ENCODE measurements at regions not wholly inside any gene's neighbourhood (a gene's known extent, or its start where the extent isn't known, plus 50 kb on each side); places are given as distances from the start of the nearest gene placed in this dataset.

GRCh38 chr7:31407178-31407676 lies 66.7 kb upstream of the NEUROD6 start:
- H3F3A ChIP-seq (replicated peaks; ENCODE audit: insufficient read depth), result no peaks in the 10 kb centered on the region
- H3K27me3 ChIP-seq (ENCODE audit: insufficient read depth), result peaks cover 6% of the 10 kb centered on the region
- no peaks in the 10 kb centered on the region for H3K9me2 ChIP-seq
- 7% methylated on average over 2 of the region's 2 CpGs for WGBS (ENCODE audit: low lambda C conversion rate)
- H4K20me1 ChIP-seq (ENCODE audit: insufficient read depth), result no peaks in the 10 kb centered on the region
- H2AFZ ChIP-seq (ENCODE audit: low read depth), result no peak overlapping the region
- no peak overlapping the region for H3K4me3 ChIP-seq (ENCODE audit: low read depth in 2 of 2, low read length in 1 of 2)
- no peaks in the 10 kb centered on the region for H3K36me3 ChIP-seq (replicated peaks in 1 of 2; ENCODE audit: control insufficient read depth in 1 of 2, insufficient read depth in 2 of 2, low read length in 1 of 2)
- TF ChIP-seq RCOR1 (IDR thresholded peaks at IDR 0.05; ENCODE audit: low read length), result no peak
- TF ChIP-seq, protein P1, sequence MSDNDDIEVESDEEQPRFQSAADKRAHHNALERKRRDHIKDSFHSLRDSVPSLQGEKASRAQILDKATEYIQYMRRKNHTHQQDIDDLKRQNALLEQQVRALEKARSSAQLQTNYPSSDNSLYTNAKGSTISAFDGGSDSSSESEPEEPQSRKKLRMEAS (IDR thresholded peaks at IDR 0.05; ENCODE audit: low read depth), result no peak
- no peak for TF ChIP-seq TEAD4 (IDR thresholded peaks at IDR 0.05; ENCODE audit: borderline replicate concordance, insufficient read depth)
- TF ChIP-seq GABPA (IDR thresholded peaks at IDR 0.05; ENCODE audit: low read depth), result no peak
- TF ChIP-seq NRF1 (IDR thresholded peaks at IDR 0.05; ENCODE audit: low read depth, low read length), result no peak
- H3K9ac ChIP-seq, result no peak overlapping the region
- ChIA-PET CTCF (interaction anchor here (1.8 kb wide), 1 partner anchor 214 kb away, joined by 3 read pairs; no protein-coding TSS in a partner anchor), POLR2A (no interaction called here)
- DNase-seq, result no peak
- H3K4me1 ChIP-seq (ENCODE audit: control insufficient read depth in 1 of 2, insufficient read depth in 2 of 2, low read depth in 1 of 2, low read length in 1 of 2), result no peaks in the 10 kb centered on the region; a peak in 1 of 4 replicates
- H3K27ac ChIP-seq (ENCODE audit: low read depth in 2 of 2, low read length in 1 of 2), result no peak overlapping the region
- no peak overlapping the region for H3K4me2 ChIP-seq
- H3K79me2 ChIP-seq (ENCODE audit: insufficient read depth), result no peaks in the 10 kb centered on the region
- H3K9me3 ChIP-seq, result no peaks in the 10 kb centered on the region

DNA sequence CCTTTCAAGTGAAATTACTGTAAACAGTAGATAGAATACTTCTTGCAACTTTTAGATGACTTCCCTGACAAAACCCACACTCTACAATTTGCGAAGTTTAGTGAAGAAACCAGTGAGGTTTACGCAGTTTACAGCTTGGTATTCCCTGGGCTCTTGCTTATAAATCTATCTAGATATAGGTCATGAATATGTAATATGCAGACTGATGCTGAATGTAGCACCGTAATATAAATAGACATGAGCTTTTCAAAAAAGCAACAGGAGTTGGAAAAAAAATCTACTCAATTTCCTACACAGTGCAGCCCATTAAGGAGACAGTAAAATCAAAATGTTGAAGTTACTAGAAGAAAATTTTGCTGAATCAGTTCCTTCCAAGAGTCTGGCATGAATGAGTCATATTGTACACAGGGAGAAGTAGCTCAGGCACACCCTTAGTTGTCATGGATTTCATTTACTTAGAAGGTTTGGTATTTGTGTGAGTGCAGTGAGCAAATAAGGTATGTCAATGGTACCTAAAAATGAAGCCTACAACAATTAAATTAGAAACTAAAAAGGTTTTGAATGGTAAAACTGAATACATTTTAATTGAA lies 67.7 kb upstream of the NEUROD6 start:
- H3K4me2 ChIP-seq, result no peak overlapping the region
- TF ChIP-seq GATA2 (CRISPR knock-in tag; IDR thresholded peaks at IDR 0.05) (no peak), FOSL2 (IDR thresholded peaks at IDR 0.05; ENCODE audit: borderline replicate concordance, low read depth) (0 out of 2 replicates have a peak, but pooled peaks have one; percentile 16)

DNA sequence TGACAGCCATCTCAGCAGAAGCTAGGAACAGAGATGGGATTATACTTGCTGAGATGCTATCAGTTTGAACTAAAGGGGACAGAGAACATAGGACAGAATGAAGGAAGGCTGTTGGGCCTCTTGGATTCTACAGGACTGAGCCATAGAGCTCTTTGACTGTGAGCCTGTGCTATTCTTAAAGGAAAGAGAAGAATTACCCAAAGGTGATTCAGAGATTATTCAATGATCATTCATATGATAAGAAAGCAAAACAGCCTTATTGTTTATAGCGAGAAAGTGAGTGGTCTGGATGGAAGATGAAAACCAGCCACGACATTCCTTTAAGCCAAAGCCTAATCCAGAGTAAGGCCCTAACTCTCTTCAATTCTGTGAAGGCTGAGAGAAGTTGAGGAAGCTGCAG lies 69.7 kb upstream of the NEUROD6 start:
- DNase-seq, result no peak
- Histone ChIP-seq H3K4me1 (ENCODE audit: control insufficient read depth in 1 of 2, insufficient read depth in 2 of 2, low read depth in 1 of 2, low read length in 1 of 2) (no peaks in the 10 kb centered on the region; a peak in 1 of 4 replicates), H4K20me1 (ENCODE audit: insufficient read depth) (no peaks in the 10 kb centered on the region), H3K9me2 (no peaks in the 10 kb centered on the region), H3K27ac (ENCODE audit: low read depth in 2 of 2, low read length in 1 of 2) (no peak overlapping the region), H3F3A (replicated peaks; ENCODE audit: insufficient read depth) (no peaks in the 10 kb centered on the region), H3K4me2 (no peak overlapping the region), H3K36me3 (replicated peaks in 1 of 2; ENCODE audit: control insufficient read depth in 1 of 2, insufficient read depth in 2 of 2, low read length in 1 of 2) (no peaks in the 10 kb centered on the region), H3K79me2 (ENCODE audit: insufficient read depth) (no peaks in the 10 kb centered on the region), H3K4me3 (ENCODE audit: low read depth in 2 of 2, low read length in 1 of 2) (no peak overlapping the region), H3K9me3 (no peaks in the 10 kb centered on the region), H3K9ac (no peak overlapping the region), H3K27me3 (ENCODE audit: insufficient read depth) (peaks cover 6% of the 10 kb centered on the region; the same call in 1 of the 2 replicates), H2AFZ (ENCODE audit: low read depth) (no peak overlapping the region)
- POLR2A ChIA-PET, result no interaction called here
- 2% methylated on average over 2 of the region's 2 CpGs for WGBS (ENCODE audit: low lambda C conversion rate)
- CTCF ChIA-PET, result interaction anchor here (0.8 to 2.8 kb wide), 3 partner anchors 33 to 427 kb away, joined by 3 to 7 read pairs (median 4); no protein-coding TSS in a partner anchor
- no peak for TF ChIP-seq FOSL2 (IDR thresholded peaks at IDR 0.05; ENCODE audit: borderline replicate concordance, low read depth)
- TF ChIP-seq USF1 (IDR thresholded peaks at IDR 0.05; ENCODE audit: borderline replicate concordance, low read depth), result no peak
- TF ChIP-seq GABPA (IDR thresholded peaks at IDR 0.05; ENCODE audit: low read depth), result no peak

More for the DNA sequence above, 67.7 kb upstream of the NEUROD6 start:
- Histone ChIP-seq H3K9ac (no peak overlapping the region), H3K4me1 (ENCODE audit: control insufficient read depth in 1 of 2, insufficient read depth in 2 of 2, low read depth in 1 of 2, low read length in 1 of 2) (no peaks in the 10 kb centered on the region; a peak in 1 of 4 replicates), H3F3A (replicated peaks; ENCODE audit: insufficient read depth) (no peaks in the 10 kb centered on the region), H3K9me2 (no peaks in the 10 kb centered on the region), H3K27ac (ENCODE audit: low read depth in 2 of 2, low read length in 1 of 2) (no peak overlapping the region), H3K27me3 (ENCODE audit: insufficient read depth) (peaks cover 6% of the 10 kb centered on the region), H3K9me3 (no peaks in the 10 kb centered on the region), H2AFZ (ENCODE audit: low read depth) (no peak overlapping the region), H3K4me3 (ENCODE audit: low read depth in 2 of 2, low read length in 1 of 2) (no peak overlapping the region), H3K79me2 (ENCODE audit: insufficient read depth) (no peaks in the 10 kb centered on the region), H4K20me1 (ENCODE audit: insufficient read depth) (no peaks in the 10 kb centered on the region), H3K36me3 (replicated peaks in 1 of 2; ENCODE audit: control insufficient read depth in 1 of 2, insufficient read depth in 2 of 2, low read length in 1 of 2) (no peaks in the 10 kb centered on the region)
- WGBS (ENCODE audit: low lambda C conversion rate), result 2% methylated on average over 3 of the region's 3 CpGs
- CTCF ChIA-PET, result interaction anchor here (1.6 kb wide), 1 partner anchor 35 kb away, joined by 4 read pairs; no protein-coding TSS in a partner anchor
- DNase-seq, result no peak
- POLR2A ChIA-PET, result no interaction called here

Data from SK-N-SH (cell line).